SK-N-MC (cell line): ENCODE measurements at regions not wholly inside any gene's neighbourhood (a gene's known extent, or its start where the extent isn't known, plus 50 kb on each side); places are given as distances from the start of the nearest gene placed in this dataset.

Experiments
- DNase-seq: peaks from one replicate; pipeline ENCODE4 v3.0.0-alpha.2; 2011; ENCODE audit warnings: low read depth, low spot score
- H3K27ac ChIP-seq: fragments of 200-600 bp; sonication (generic); 2 replicates; pipeline ENCODE4 v1.5.1; 2016; ENCODE audit warnings: mixed run types
- H3K36me3 ChIP-seq: fragments of 200-600 bp; sonication (generic); 2 replicates; pipeline ENCODE4 v1.6.1; 2017; ENCODE audit warnings: antibody characterized with exemption, low read length, mixed read lengths; ENCODE audit not compliant: insufficient read depth
- H3K4me3 ChIP-seq: fragments of 200-600 bp; sonication (generic); 2 replicates; pipeline ENCODE4 v1.5.1; 2016
- H3K9ac ChIP-seq: fragments of 200-600 bp; sonication (generic); 2 replicates; pipeline ENCODE4 v1.8.0; 2017; ENCODE audit warnings: mixed run types, mixed read lengths; ENCODE audit not compliant: insufficient read length
- H3K9me3 ChIP-seq: fragments of 200-600 bp; sonication (generic); 2 replicates; pipeline ENCODE4 v1.6.1; 2017; ENCODE audit warnings: low read depth, mild to moderate bottlenecking, antibody characterized with exemption, low read length, moderate library complexity, mixed read lengths
- EZH2 ChIP-seq: fragments of 200-600 bp; sonication (generic); IDR thresholded peaks from one replicate; pipeline ENCODE4 v1.6.1; 2017; ENCODE audit warnings: antibody characterized with exemption
- FOXP2 ChIP-seq: optimal IDR thresholded peaks from 2 replicates; pipeline ENCODE3; 2011; ENCODE audit warnings: mild to moderate bottlenecking, moderate library complexity; ENCODE audit not compliant: insufficient read depth; ENCODE audit errors: extremely low read length, control extremely low read depth
- POLR2AphosphoS5 ChIP-seq: IDR thresholded peaks from 2 replicates; pipeline ENCODE4 v1.6.1; 2012; ENCODE audit warnings: mild to moderate bottlenecking, low read depth, low read length, borderline replicate concordance

DNA sequence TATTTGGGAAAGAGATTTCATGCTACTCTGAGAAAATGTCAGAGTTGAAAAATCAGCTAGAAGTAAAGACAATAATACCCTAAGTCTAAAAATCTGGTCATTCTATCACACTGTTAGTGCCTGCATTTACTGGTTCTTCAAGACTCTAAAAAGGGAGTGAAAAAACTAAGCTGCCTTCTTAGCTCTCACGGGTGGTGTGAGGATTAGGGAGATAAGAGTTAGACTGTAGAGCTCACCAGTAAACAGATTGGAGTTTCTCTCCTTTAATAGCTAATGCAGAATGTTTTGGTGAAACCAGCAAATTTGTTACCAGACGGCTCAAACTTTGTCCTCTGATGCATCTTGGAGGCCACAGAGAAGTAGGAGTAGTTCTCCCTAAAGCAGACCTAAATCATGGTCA lies 135.0 kb upstream of the OTX2 start:
- Histone ChIP-seq H3K36me3 (no peaks in the 10 kb centered on the region), H3K27ac (no peak overlapping the region), H3K4me3 (no peak overlapping the region), H3K9ac (no peak overlapping the region), H3K9me3 (no peaks in the 10 kb centered on the region)
- DNase-seq = no peak
- TF ChIP-seq POLR2AphosphoS5 (no peak), FOXP2 (no peak)

DNA sequence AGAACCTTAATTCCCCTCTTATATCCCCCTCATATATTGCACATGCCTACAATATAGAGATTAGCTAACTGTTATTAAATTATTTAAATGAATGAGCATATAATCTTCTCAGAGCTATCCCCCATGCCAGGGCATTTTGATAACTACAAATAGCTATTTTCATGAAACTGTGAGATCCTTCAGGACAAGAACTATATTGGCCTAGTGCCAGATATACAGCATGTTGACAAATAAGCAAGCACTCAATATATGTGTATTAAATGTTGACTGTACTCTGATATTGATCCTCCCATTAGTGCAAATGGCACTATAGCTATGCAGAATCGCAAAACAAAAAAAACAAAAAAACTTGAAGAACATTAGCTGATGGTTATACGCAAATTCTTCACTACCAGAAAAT lies 134.1 kb upstream of the OTX2 start:
- Histone ChIP-seq H3K27ac (no peak overlapping the region), H3K9me3 (no peaks in the 10 kb centered on the region), H3K9ac (no peak overlapping the region), H3K4me3 (no peak overlapping the region), H3K36me3 (no peaks in the 10 kb centered on the region)
- DNase-seq = no peak
- no peak for TF ChIP-seq FOXP2

DNA sequence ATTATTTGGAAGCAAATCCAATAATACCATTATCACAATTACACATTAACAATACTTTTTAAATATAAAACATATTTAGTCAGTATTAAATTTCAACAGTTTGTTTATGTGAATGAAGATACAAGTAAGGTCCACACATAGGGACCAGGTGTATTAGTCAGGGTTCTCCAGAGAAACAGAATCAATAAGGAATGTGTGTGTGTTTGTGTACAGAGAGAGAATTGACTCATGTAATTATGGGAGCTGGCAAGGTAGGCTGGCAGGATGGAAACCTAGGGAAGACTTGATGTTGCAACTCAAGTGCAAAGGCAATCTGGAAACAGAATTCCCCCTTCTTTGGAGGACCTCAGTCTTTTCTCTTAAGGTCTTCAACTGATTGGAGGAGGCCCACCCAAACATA lies 123.2 kb upstream of the OTX2 start:
- DNase-seq = no peak
- H3K27ac ChIP-seq = no peak overlapping the region
- no peak overlapping the region for H3K4me3 ChIP-seq
- no peaks in the 10 kb centered on the region for H3K9me3 ChIP-seq
- no peaks in the 10 kb centered on the region for H3K36me3 ChIP-seq
- no peak for TF ChIP-seq FOXP2
- no peak for TF ChIP-seq EZH2
- no peak for TF ChIP-seq POLR2AphosphoS5
- H3K9ac ChIP-seq = no peak overlapping the region

DNA sequence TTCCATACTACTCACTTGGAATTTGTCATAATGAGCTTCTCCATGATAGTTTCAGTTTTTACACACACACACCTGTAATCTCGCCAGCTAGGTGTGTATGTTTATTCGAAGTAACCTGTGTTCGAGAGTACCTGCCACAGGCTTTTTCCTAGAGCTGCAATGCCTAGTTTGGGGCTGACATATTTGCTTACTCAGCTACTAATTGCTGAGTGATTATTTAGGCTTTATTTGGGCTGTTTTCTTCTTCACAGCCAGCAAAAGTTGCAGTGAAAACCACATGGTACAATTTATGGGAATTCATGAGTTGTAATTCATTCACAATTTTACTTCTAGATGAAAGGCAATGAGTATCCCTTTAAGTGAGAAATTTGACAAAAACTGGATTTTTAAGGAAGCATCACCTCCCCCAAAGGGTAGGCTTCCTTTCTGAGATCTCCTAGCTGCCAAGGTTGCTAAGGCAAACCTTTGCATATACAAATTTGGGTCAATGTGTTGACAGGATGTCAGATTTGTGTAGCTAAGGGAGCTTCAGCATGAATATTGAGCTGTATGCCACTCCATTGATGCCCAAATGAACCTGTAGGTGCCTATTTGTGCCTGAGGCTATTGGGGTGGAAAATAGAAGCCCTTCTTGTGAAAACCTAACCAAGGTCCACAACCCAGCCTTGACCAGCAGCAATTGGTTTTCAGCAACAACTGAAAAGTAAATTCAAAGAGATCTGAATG lies 108.7 kb upstream of the OTX2 start:
- Histone ChIP-seq H3K4me3 (no peak overlapping the region), H3K9ac (no peak overlapping the region), H3K27ac (no peak overlapping the region), H3K9me3 (0 out of 2 replicates have a peak, but pooled peaks cover 3% of the 10 kb centered on the region), H3K36me3 (no peaks in the 10 kb centered on the region)
- DNase-seq = no peak
- TF ChIP-seq EZH2 = no peak
- no peak for TF ChIP-seq POLR2AphosphoS5
- no peak for TF ChIP-seq FOXP2

DNA sequence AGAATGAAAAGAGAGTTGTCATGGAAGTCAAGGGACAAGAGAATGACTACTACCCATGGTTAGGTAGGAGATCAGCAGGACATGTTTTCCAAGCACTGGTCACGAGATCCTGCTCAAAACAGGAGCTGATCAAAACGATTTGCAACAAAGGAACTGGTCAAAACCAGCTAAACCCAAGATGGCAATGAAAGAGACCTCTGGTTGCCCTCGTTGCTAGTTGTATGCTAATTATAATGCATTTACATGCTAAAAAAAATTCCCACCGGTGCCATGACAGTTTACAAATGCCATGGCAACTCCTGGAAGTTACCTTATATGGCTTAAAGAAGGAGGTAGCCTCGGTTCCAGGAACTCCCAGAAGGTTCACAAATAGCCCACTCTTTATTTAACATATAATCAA lies 95.0 kb upstream of the OTX2 start:
- TF ChIP-seq FOXP2 (no peak), EZH2 (no peak), POLR2AphosphoS5 (no peak)
- no peak overlapping the region for H3K9ac ChIP-seq
- no peak overlapping the region for H3K27ac ChIP-seq
- DNase-seq = no peak
- H3K4me3 ChIP-seq = no peak overlapping the region
- no peaks in the 10 kb centered on the region for H3K9me3 ChIP-seq
- no peaks in the 10 kb centered on the region for H3K36me3 ChIP-seq

DNA sequence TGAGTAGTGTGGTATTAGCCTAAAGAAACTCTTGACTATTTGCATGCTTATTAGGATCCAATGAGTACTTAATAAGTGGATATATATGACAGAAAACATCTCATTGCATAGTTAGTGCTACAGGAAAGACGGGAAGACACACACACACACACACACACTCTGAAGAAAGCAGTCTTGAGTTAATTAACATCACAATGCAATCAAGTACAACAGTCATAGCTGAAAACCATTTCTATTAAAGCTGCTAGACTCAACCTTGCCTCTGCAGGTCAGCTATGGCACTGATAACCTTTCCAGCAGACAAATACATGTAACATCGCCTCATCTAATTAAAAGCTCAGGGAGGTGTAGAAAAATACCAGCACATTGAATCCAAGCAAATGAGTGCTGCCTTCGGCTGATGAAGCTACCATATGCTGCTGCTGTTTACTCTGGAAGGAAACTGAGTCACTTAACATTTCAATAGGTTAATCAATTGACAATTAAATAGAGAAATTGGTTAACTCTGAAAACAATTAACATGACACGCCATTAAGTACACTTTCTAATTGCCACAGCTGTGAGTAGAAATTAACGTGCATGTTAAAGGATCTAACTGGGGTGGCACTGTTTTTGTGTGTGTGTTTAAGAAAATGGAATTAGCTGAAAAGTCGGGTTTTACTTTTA lies 93.2 kb upstream of the OTX2 start:
- no peak overlapping the region for H3K9ac ChIP-seq
- no peak overlapping the region for H3K4me3 ChIP-seq
- no peak for TF ChIP-seq FOXP2
- no peak for TF ChIP-seq EZH2
- TF ChIP-seq POLR2AphosphoS5 = no peak
- H3K27ac ChIP-seq = no peak overlapping the region
- H3K9me3 ChIP-seq = no peaks in the 10 kb centered on the region
- no peaks in the 10 kb centered on the region for H3K36me3 ChIP-seq
- DNase-seq = no peak

DNA sequence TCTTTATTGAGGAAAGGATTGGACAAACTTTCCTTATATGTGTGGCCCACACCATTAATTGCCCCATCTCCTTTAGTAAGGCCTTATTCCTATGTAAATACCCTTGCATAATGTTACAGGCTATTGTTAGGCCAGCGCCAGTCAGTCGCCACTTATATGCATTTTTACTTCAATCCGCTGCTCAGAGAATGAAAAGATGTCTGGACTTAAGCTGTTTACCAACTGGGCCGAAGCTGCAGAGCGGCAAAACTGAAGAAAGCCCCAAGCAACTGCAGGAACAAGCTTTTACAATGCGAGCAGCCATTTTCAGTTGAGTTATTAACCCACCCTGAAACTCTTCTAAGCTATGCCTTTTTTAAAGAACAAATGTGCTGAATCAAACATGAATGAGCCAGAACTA lies 92.1 kb upstream of the OTX2 start:
- no peak overlapping the region for H3K9ac ChIP-seq
- no peak for TF ChIP-seq EZH2
- no peak for TF ChIP-seq FOXP2
- no peak for TF ChIP-seq POLR2AphosphoS5
- no peaks in the 10 kb centered on the region for H3K9me3 ChIP-seq
- DNase-seq = no peak
- H3K4me3 ChIP-seq = no peak overlapping the region
- H3K27ac ChIP-seq = no peak overlapping the region
- H3K36me3 ChIP-seq = no peaks in the 10 kb centered on the region

DNA sequence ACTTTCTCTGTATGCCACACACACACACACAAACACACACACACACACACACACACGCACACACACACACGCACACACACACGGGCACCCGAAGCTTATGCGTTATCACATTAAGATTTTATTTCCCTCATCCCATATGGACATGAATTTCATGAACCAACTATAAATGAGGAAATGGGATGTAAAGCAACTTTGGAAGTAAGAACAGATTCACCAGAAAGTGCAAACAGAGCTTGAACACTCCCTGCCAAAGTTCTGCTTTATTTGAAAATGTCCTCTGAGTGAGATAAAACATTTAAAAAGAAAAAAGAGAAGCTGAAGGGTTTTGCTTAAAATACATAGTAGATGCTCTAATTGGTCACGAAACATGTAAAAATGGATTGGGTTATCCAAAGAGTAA lies 90.4 kb upstream of the OTX2 start:
- no peak for TF ChIP-seq FOXP2
- no peak for TF ChIP-seq EZH2
- no peak for TF ChIP-seq POLR2AphosphoS5
- DNase-seq = no peak
- H3K9me3 ChIP-seq = no peaks in the 10 kb centered on the region
- H3K9ac ChIP-seq = no peak overlapping the region
- no peak overlapping the region for H3K27ac ChIP-seq
- no peaks in the 10 kb centered on the region for H3K36me3 ChIP-seq
- no peak overlapping the region for H3K4me3 ChIP-seq

DNA sequence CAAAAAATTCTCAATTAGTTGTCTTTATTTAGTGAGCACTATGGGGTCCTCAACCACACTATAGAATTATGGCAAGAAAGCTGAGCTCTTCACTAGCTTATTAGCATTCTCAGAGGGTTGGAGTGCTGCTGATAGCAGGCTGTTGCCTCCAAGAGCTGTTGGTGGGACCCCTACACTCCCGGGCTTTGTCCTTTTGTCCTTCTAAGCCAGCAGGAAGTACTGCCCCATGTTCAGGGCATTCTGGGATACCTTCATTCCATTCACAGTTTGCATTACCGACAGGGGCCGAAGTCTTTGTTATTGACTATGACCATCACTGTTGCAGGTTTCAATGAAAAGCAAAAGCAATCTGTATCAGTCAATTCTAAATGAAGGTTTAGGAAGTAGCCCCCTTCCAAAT lies 89.5 kb upstream of the OTX2 start:
- H3K36me3 ChIP-seq = no peaks in the 10 kb centered on the region
- H3K9me3 ChIP-seq = no peaks in the 10 kb centered on the region
- TF ChIP-seq FOXP2 = no peak
- TF ChIP-seq EZH2 = no peak
- no peak for TF ChIP-seq POLR2AphosphoS5
- no peak overlapping the region for H3K4me3 ChIP-seq
- no peak for DNase-seq
- H3K27ac ChIP-seq = 0 out of 2 replicates have a peak overlapping the region, but pooled peaks have one; percentile 10
- no peak overlapping the region for H3K9ac ChIP-seq
